ENCODE measurements at regions not wholly inside any gene's neighbourhood (a gene's known extent, or its start where the extent isn't known, plus 50 kb on each side); places are given as distances from the start of the nearest gene placed in this dataset.

DNA sequence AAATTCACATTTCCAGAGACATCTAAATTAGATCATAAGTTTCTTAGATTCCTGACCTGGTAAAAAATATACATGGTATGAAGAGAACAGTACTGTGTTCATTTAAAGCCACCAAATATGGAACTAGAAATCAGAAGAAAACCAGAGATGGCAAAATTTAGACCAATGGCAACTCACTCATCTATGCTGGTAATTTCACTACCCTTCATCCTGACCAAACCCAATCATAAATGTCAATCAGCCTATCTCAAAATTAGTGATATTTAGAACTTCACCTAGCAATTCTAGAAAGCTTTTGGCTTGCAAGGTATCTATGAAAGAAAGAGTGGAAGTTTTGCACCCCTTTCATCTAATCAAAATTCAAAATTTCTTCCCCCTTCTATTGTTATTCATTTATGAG lies 107.7 kb downstream of the NIBAN1 start:
- TF ChIP-seq TCF7L2 (IDR thresholded peaks at IDR 0.05; ENCODE audit: low read depth, low read length) (no peak), POLR2AphosphoS5 (IDR thresholded peaks at IDR 0.05; ENCODE audit: low read depth, low read length) (no peak), SIN3A (IDR thresholded peaks at IDR 0.05; ENCODE audit: borderline replicate concordance, insufficient read depth, low read depth, low read length) (no peak), CTCF (IDR thresholded peaks at IDR 0.05) (no peak)
- TF ChIP-seq, protein P1, sequence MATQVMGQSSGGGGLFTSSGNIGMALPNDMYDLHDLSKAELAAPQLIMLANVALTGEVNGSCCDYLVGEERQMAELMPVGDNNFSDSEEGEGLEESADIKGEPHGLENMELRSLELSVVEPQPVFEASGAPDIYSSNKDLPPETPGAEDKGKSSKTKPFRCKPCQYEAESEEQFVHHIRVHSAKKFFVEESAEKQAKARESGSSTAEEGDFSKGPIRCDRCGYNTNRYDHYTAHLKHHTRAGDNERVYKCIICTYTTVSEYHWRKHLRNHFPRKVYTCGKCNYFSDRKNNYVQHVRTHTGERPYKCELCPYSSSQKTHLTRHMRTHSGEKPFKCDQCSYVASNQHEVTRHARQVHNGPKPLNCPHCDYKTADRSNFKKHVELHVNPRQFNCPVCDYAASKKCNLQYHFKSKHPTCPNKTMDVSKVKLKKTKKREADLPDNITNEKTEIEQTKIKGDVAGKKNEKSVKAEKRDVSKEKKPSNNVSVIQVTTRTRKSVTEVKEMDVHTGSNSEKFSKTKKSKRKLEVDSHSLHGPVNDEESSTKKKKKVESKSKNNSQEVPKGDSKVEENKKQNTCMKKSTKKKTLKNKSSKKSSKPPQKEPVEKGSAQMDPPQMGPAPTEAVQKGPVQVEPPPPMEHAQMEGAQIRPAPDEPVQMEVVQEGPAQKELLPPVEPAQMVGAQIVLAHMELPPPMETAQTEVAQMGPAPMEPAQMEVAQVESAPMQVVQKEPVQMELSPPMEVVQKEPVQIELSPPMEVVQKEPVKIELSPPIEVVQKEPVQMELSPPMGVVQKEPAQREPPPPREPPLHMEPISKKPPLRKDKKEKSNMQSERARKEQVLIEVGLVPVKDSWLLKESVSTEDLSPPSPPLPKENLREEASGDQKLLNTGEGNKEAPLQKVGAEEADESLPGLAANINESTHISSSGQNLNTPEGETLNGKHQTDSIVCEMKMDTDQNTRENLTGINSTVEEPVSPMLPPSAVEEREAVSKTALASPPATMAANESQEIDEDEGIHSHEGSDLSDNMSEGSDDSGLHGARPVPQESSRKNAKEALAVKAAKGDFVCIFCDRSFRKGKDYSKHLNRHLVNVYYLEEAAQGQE (IDR thresholded peaks at IDR 0.05; ENCODE audit: insufficient read depth in 1 of 2, low read depth in 2 of 2, low read length in 1 of 2): no peak
- CTCF ChIA-PET: no interaction called here
- H3K27ac ChIP-seq (ENCODE audit: low read length): no peak overlapping the region
- no peak overlapping the region for H3K4me3 ChIP-seq (ENCODE audit: low read depth in 2 of 2, low read length in 2 of 2)
- intact Hi-C loops (cut with micrococcal nuclease; ENCODE audit: unreplicated experiment) (no loop called here), in situ Hi-C loops (cut with HindIII; ENCODE audit: low pct_unique_long_range_greater_than_20kb, low sequenced_read_pairs) (no loop called here)
- H3K9me3 ChIP-seq (ENCODE audit: control insufficient read depth, insufficient read depth, low read depth, low read length): no peaks in the 10 kb centered on the region
- ATAC-seq: no peak
- POLR2A ChIA-PET: no interaction called here
- no peaks in the 10 kb centered on the region for H3K36me3 ChIP-seq (ENCODE audit: control insufficient read depth, insufficient read depth, low read length)
- H3K27me3 ChIP-seq (ENCODE audit: control insufficient read depth, insufficient read depth, low read length): no peaks in the 10 kb centered on the region
- no peak for DNase-seq (ENCODE audit: low read depth, low spot score)
- BruUV-seq (replicated peaks): no TSS peak
- H3K4me1 ChIP-seq (ENCODE audit: control insufficient read depth, insufficient read depth, low read length): no peaks in the 10 kb centered on the region

GRCh38 chr1:184865831-184866230 lies 108.5 kb downstream of the NIBAN1 start:
- no peak overlapping the region for H3K27ac ChIP-seq (ENCODE audit: low read length)
- no peaks in the 10 kb centered on the region for H3K36me3 ChIP-seq (ENCODE audit: control insufficient read depth, insufficient read depth, low read length)
- no peaks in the 10 kb centered on the region for H3K27me3 ChIP-seq (ENCODE audit: control insufficient read depth, insufficient read depth, low read length)
- ATAC-seq (no peak), DNase-seq (ENCODE audit: low read depth, low spot score) (no peak)
- ChIA-PET CTCF (no interaction called here), POLR2A (interaction anchor here (0.5 kb wide), 1 partner anchor 75 kb away, joined by 7 read pairs; no protein-coding TSS in a partner anchor)
- H3K4me1 ChIP-seq (ENCODE audit: control insufficient read depth, insufficient read depth, low read length): no peaks in the 10 kb centered on the region
- intact Hi-C loops (cut with micrococcal nuclease; ENCODE audit: unreplicated experiment): no loop called here
- TF ChIP-seq CTCF (IDR thresholded peaks at IDR 0.05) (no peak), TCF7L2 (IDR thresholded peaks at IDR 0.05; ENCODE audit: low read depth, low read length) (no peak), POLR2AphosphoS5 (IDR thresholded peaks at IDR 0.05; ENCODE audit: low read depth, low read length) (no peak), SIN3A (IDR thresholded peaks at IDR 0.05; ENCODE audit: borderline replicate concordance, insufficient read depth, low read depth, low read length) (no peak)
- TF ChIP-seq, protein P1 (IDR thresholded peaks at IDR 0.05; ENCODE audit: insufficient read depth in 1 of 2, low read depth in 2 of 2, low read length in 1 of 2): no peak
- no TSS peak for BruUV-seq (replicated peaks)
- in situ Hi-C loops (cut with HindIII; ENCODE audit: low pct_unique_long_range_greater_than_20kb, low sequenced_read_pairs): no loop called here
- H3K9me3 ChIP-seq (ENCODE audit: control insufficient read depth, insufficient read depth, low read depth, low read length): no peaks in the 10 kb centered on the region
- H3K4me3 ChIP-seq (ENCODE audit: low read depth in 2 of 2, low read length in 2 of 2): no peak overlapping the region

Measured in Panc1 (cell line).